GM12878 (cell line): ENCODE measurements at regions not wholly inside any gene's neighbourhood (a gene's known extent, or its start where the extent isn't known, plus 50 kb on each side); places are given as distances from the start of the nearest gene placed in this dataset.

Experiments
- ATAC-seq: fragments of 200-7000 bp; cut with Tn5 transposase; 3 replicates; pipeline ENCODE4 v1.9.1; 2020; ENCODE audit warnings: mild to moderate bottlenecking, moderate library complexity
- BruUV-seq: library from RNA; stranded (reverse); fragments of 400-500 nt; replicated peaks from 2 replicates; lab custom pipeline; 2021; lab: Mats Ljungman, UMichigan
- CTCF ChIA-PET: fragments of 300-600 bp; sonication (Branson Sonifier 250); formaldehyde crosslinking; extraction: SDS; loops from one replicate; lab custom pipeline; 2021; ENCODE audit warnings: inconsistent platforms; lab: Yijun Ruan, JAX
- POLR2A ChIA-PET: fragments of 350-600 bp; formaldehyde crosslinking; extraction: SDS; loops from one replicate; lab custom pipeline; 2021; ENCODE audit warnings: inconsistent platforms; lab: Charles Lee
- RAD21 ChIA-PET: fragments of 300-600 bp; sonication (Branson Sonifier 250); formaldehyde crosslinking; loops from one replicate; lab custom pipeline; 2023; ENCODE audit warnings: antibody characterized with exemption; ENCODE audit not compliant: unreplicated experiment; lab: Charles Lee
- SMC1A ChIA-PET: fragments of 300-600 bp; sonication (Branson Sonifier 250); formaldehyde crosslinking; loops from one replicate; lab custom pipeline; 2023; ENCODE audit not compliant: unreplicated experiment, uncharacterized antibody; lab: Charles Lee
- DNase-seq: peaks from one replicate; pipeline ENCODE4 v3.0.0-alpha.2; 2011; ENCODE audit warnings: low read depth, low spot score
- FAIRE-seq: peaks from 3 replicates; lab custom pipeline; 2011; peaks lifted over from hg19 to GRCh38; lab: Jason Lieb, UNC
- H2AFZ ChIP-seq: 2 replicates; pipeline ENCODE4 v1.6.0; 2011; ENCODE audit warnings: low read depth, low read length, control low read depth; ENCODE audit not compliant: control insufficient read depth
- H3K27ac ChIP-seq: 2 replicates; pipeline ENCODE4 v1.5.1; 2011; ENCODE audit warnings: control low read depth; ENCODE audit not compliant: control insufficient read depth, insufficient read depth
- H3K27me3 ChIP-seq, 2 experiments: replicated peaks in 1 of 2; 2 replicates each; pipeline versions ENCODE4 v1.6.0 to v1.6.1; 2011; ENCODE audit warnings: low read length in 1 of 2; ENCODE audit not compliant: control insufficient read depth in 2 of 2, insufficient read depth in 2 of 2
- H3K36me3 ChIP-seq, 2 experiments: 2 replicates each; pipeline ENCODE4 v1.5.1; 2011; ENCODE audit warnings: low read length in 1 of 2; ENCODE audit not compliant: control insufficient read depth in 2 of 2, insufficient read depth in 2 of 2
- H3K4me1 ChIP-seq: 2 replicates; pipeline ENCODE4 v1.6.1; 2011; ENCODE audit warnings: mild to moderate bottlenecking, low read length, moderate library complexity, mixed read lengths; ENCODE audit not compliant: control insufficient read depth, insufficient read depth
- H3K4me2 ChIP-seq: 2 replicates; pipeline ENCODE4 v1.6.0; 2011; ENCODE audit warnings: control low read depth; ENCODE audit not compliant: control insufficient read depth, insufficient read depth
- H3K4me3 ChIP-seq: fragments of 200-600 bp; sonication (generic); 2 replicates; pipeline ENCODE4 v1.5.1; 2016
- H3K79me2 ChIP-seq: 2 replicates; pipeline ENCODE4 v1.6.0; 2011; ENCODE audit warnings: low read length; ENCODE audit not compliant: control insufficient read depth, insufficient read depth
- H3K9ac ChIP-seq: 2 replicates; pipeline ENCODE4 v1.8.0; 2011; ENCODE audit warnings: low read length, control low read depth, mixed read lengths; ENCODE audit not compliant: control insufficient read depth, insufficient read depth
- H3K9me3 ChIP-seq: replicated peaks from 3 replicates; pipeline ENCODE4 v1.5.1; 2011; ENCODE audit warnings: mild to moderate bottlenecking, low read length; ENCODE audit not compliant: control insufficient read depth, insufficient read depth
- H4K20me1 ChIP-seq: 2 replicates; pipeline ENCODE4 v1.6.0; 2011; ENCODE audit not compliant: control insufficient read depth, insufficient read depth
- BCLAF1 ChIP-seq: fragments of 450-650 bp; IDR thresholded peaks from 2 replicates; pipeline ENCODE4 v1.6.1; 2017; ENCODE audit warnings: antibody characterized with exemption, mild to moderate bottlenecking, moderate library complexity
- BMI1 ChIP-seq: fragments of 450-650 bp; IDR thresholded peaks from 2 replicates; pipeline ENCODE4 v1.6.1; 2016; ENCODE audit warnings: mild to moderate bottlenecking, moderate library complexity, borderline replicate concordance
- CUX1 ChIP-seq: IDR thresholded peaks from 2 replicates; pipeline ENCODE4 v1.6.1; 2012; ENCODE audit warnings: improper control_type of control experiment, low read depth, low read length; ENCODE audit not compliant: insufficient replicate concordance
- FOXM1 ChIP-seq: IDR thresholded peaks from 2 replicates; pipeline ENCODE4 v1.6.1; 2012; ENCODE audit warnings: low read depth, mild to moderate bottlenecking, inconsistent platforms, low read length, moderate library complexity
- HCFC1 ChIP-seq: fragments of 150-350 bp; IDR thresholded peaks from 2 replicates; pipeline ENCODE4 v1.6.1; 2014; ENCODE audit warnings: low read length
- MXI1 ChIP-seq: fragments of 150-350 bp; IDR thresholded peaks from 2 replicates; pipeline ENCODE4 v1.6.1; 2011; ENCODE audit warnings: low read depth, mild to moderate bottlenecking, inconsistent platforms, low read length, improper control_type of control experiment
- NFIC ChIP-seq: IDR thresholded peaks from 2 replicates; pipeline ENCODE4 v1.6.1; 2012; ENCODE audit warnings: low read depth, mild to moderate bottlenecking, inconsistent platforms, low read length, moderate library complexity
- PML ChIP-seq: IDR thresholded peaks from 2 replicates; pipeline ENCODE4 v1.6.1; 2012; ENCODE audit warnings: low read length, inconsistent platforms
- POU2F2 ChIP-seq: IDR thresholded peaks from 3 replicates; pipeline ENCODE4 v1.6.1; 2011; ENCODE audit warnings: low read depth, mild to moderate bottlenecking, low read length, borderline replicate concordance
- RUNX3 ChIP-seq: IDR thresholded peaks from 2 replicates; pipeline ENCODE4 v1.6.1; 2012; ENCODE audit warnings: low read length, inconsistent platforms
- WGBS: methylation state at CpG from one replicate; pipeline ENCODE4 v1.1.6; 2016; ENCODE audit warnings: low lambda C conversion rate; ENCODE audit not compliant: insufficient replicate concordance, insufficient coverage; ENCODE audit errors: missing lambda C conversion rate; 5-methylcytosine and 5-hydroxymethylcytosine counted together
- in situ Hi-C: fragments of 300-500 bp; cut with MboI; formaldehyde crosslinking; loops from 9 replicates; pipeline ENCODE4 v1.14.3; 2018; ENCODE audit warnings: mixed read lengths
- intact Hi-C: fragments of 100-400 bp; cut with micrococcal nuclease; formaldehyde crosslinking; loops from one replicate; pipeline ENCODE4 v1.14.2; 2022; ENCODE audit not compliant: unreplicated experiment
- TF ChIP-seq, protein P1 (sequence below): fragments of 450-650 bp; IDR thresholded peaks from 2 replicates; pipeline ENCODE4 v1.6.1; 2016; ENCODE audit warnings: mild to moderate bottlenecking, moderate library complexity, borderline replicate concordance

DNA sequence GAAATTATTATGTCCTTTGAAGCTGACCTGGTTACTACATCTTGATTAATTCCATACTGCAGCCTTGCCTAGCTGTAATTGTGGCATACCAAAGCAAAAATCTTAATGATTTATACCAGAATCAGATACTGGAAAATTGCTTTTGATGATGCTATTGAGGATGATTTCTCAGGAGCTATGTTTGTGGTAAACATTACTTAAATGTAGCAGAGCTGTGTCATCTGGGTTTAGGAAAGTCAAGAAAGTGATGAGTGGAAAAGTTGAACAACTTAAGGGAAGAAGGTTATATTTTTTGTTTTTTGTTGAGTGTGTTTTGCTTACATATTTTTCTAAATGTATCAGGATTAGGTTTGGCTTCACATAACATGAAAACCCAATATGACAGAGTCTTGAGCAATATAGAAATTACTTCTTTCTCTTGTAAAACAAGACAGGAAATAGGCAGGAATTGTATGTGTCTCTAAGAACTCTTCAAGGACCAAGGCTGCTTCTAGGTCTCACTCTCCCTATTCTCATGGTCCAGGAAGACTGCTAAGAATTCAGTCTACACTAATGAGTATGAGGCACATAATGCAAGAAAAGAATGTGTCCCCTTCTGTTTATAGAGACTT is 87.6 kb upstream of the MTPN start (continued):
- no peak for TF ChIP-seq MXI1
- TF ChIP-seq BCLAF1: no peak

DNA sequence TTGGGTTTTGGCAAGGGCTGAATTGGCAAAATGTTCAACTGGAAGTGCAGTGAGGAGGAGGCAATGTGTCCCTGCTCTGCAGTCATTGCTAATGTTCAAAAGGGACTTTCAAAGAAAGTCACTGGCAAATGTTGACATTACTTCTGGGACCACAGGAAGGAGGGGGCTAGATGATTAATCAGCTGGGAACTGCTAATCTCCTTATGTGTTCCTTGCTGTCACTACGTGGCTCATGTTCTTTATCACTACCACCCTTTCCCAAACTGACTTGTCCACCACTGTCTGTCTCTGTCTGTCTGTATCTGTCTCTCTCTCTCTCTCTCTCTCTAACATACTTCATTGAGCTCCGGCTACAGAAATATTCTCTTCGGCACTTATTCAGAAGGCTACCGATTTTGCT is 86.9 kb upstream of the MTPN start:
- in situ Hi-C loops: no loop called here
- Histone ChIP-seq H3K9ac (no peak overlapping the region), H3K27me3 (no peaks in the 10 kb centered on the region), H4K20me1 (no peaks in the 10 kb centered on the region), H3K4me1 (no peaks in the 10 kb centered on the region), H3K9me3 (no peaks in the 10 kb centered on the region), H3K4me3 (no peak overlapping the region), H3K79me2 (no peaks in the 10 kb centered on the region), H3K4me2 (no peak overlapping the region), H3K36me3 (no peaks in the 10 kb centered on the region), H3K27ac (no peak overlapping the region), H2AFZ (no peak overlapping the region)
- SMC1A ChIA-PET: no interaction called here
- RAD21 ChIA-PET: no interaction called here
- intact Hi-C loops: no loop called here
- no peak for FAIRE-seq
- POLR2A ChIA-PET: no interaction called here
- no TSS peak for BruUV-seq
- ATAC-seq: no peak
- 71% methylated on average over 4 of the region's 4 CpGs for WGBS
- CTCF ChIA-PET: no interaction called here
- no peak for DNase-seq
- TF ChIP-seq HCFC1: no peak
- no peak for TF ChIP-seq FOXM1
- TF ChIP-seq PML: no peak
- no peak for TF ChIP-seq RUNX3
- TF ChIP-seq CUX1: no peak
- TF ChIP-seq BMI1: no peak
- no peak for TF ChIP-seq POU2F2
- TF ChIP-seq, protein P1, sequence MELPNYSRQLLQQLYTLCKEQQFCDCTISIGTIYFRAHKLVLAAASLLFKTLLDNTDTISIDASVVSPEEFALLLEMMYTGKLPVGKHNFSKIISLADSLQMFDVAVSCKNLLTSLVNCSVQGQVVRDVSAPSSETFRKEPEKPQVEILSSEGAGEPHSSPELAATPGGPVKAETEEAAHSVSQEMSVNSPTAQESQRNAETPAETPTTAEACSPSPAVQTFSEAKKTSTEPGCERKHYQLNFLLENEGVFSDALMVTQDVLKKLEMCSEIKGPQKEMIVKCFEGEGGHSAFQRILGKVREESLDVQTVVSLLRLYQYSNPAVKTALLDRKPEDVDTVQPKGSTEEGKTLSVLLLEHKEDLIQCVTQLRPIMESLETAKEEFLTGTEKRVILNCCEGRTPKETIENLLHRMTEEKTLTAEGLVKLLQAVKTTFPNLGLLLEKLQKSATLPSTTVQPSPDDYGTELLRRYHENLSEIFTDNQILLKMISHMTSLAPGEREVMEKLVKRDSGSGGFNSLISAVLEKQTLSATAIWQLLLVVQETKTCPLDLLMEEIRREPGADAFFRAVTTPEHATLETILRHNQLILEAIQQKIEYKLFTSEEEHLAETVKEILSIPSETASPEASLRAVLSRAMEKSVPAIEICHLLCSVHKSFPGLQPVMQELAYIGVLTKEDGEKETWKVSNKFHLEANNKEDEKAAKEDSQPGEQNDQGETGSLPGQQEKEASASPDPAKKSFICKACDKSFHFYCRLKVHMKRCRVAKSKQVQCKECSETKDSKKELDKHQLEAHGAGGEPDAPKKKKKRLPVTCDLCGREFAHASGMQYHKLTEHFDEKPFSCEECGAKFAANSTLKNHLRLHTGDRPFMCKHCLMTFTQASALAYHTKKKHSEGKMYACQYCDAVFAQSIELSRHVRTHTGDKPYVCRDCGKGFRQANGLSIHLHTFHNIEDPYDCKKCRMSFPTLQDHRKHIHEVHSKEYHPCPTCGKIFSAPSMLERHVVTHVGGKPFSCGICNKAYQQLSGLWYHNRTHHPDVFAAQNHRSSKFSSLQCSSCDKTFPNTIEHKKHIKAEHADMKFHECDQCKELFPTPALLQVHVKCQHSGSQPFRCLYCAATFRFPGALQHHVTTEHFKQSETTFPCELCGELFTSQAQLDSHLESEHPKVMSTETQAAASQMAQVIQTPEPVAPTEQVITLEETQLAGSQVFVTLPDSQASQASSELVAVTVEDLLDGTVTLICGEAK: no peak
- no peak for TF ChIP-seq NFIC
